ENCODE measurements at regions not wholly inside any gene's neighbourhood (a gene's known extent, or its start where the extent isn't known, plus 50 kb on each side); places are given as distances from the start of the nearest gene placed in this dataset.

DNA sequence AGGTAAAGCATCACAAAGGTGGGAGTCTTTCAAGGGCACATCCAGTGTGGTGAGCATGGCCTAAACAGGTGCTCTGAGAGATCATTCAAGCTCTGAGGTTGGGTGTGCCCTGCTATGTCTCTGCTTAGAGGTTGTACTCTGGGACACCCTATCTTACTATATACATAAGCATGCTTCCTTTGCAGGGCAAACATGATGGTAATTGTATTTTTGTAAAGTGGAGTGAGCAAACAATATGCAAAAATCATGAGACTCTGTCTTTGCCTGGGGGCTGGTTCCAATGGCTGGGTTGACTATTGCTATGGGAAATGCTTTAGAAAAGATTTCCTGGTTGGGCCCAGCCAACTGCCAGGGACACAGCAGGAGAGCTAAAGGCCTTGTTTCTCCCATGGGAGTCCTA, 315.1 kb upstream of the TLE3 start:
- TF ChIP-seq EZH2 (IDR thresholded peaks at IDR 0.05) (no peak), FOXP2 (optimal IDR thresholded peaks at IDR 0.05; ENCODE audit: control extremely low read depth, extremely low read length, insufficient read depth) (no peak)

All from SK-N-MC (cell line).